Ishikawa (cell line): ENCODE measurements at regions not wholly inside any gene's neighbourhood (a gene's known extent, or its start where the extent isn't known, plus 50 kb on each side); places are given as distances from the start of the nearest gene placed in this dataset.

ENCODE experiments used
- CEBPB ChIP-seq: IDR thresholded peaks from 2 replicates; pipeline ENCODE4 v1.6.1; 2012
- CREB1 ChIP-seq: IDR thresholded peaks from 2 replicates; pipeline ENCODE4 v1.6.1; 2012; ENCODE audit warnings: low read depth
- EGR1 ChIP-seq: IDR thresholded peaks from 2 replicates; pipeline ENCODE4 v1.6.1; 2012
- EP300 ChIP-seq: IDR thresholded peaks from 2 replicates; pipeline ENCODE4 v1.6.1; 2012; ENCODE audit warnings: borderline replicate concordance
- FOXM1 ChIP-seq: IDR thresholded peaks from 2 replicates; pipeline ENCODE4 v1.6.1; 2012; ENCODE audit warnings: low read depth, borderline replicate concordance
- MAX ChIP-seq: IDR thresholded peaks from 2 replicates; pipeline ENCODE4 v1.6.1; 2012
- NFIC ChIP-seq: IDR thresholded peaks from 2 replicates; pipeline ENCODE4 v1.6.1; 2012
- RAD21 ChIP-seq: IDR thresholded peaks from 2 replicates; pipeline ENCODE4 v1.6.1; 2012; ENCODE audit warnings: low read depth
- REST ChIP-seq: IDR thresholded peaks from 2 replicates; pipeline ENCODE4 v1.6.1; 2012; ENCODE audit warnings: low read depth, mild to moderate bottlenecking
- TAF1 ChIP-seq: IDR thresholded peaks from 2 replicates; pipeline ENCODE4 v1.6.1; 2012; ENCODE audit warnings: low read depth, mild to moderate bottlenecking
- TCF12 ChIP-seq: IDR thresholded peaks from 2 replicates; pipeline ENCODE4 v1.6.1; 2012; ENCODE audit warnings: low read depth
- TEAD4 ChIP-seq: IDR thresholded peaks from 2 replicates; pipeline ENCODE4 v1.6.1; 2012
- YY1 ChIP-seq: IDR thresholded peaks from 2 replicates; pipeline ENCODE4 v1.6.1; 2012; ENCODE audit warnings: low read depth
- ZBTB7A ChIP-seq: IDR thresholded peaks from 2 replicates; pipeline ENCODE4 v1.6.1; 2012; ENCODE audit warnings: low read depth
- TF ChIP-seq, protein P1 (sequence below): IDR thresholded peaks from 2 replicates; pipeline ENCODE4 v1.6.1; 2012

DNA sequence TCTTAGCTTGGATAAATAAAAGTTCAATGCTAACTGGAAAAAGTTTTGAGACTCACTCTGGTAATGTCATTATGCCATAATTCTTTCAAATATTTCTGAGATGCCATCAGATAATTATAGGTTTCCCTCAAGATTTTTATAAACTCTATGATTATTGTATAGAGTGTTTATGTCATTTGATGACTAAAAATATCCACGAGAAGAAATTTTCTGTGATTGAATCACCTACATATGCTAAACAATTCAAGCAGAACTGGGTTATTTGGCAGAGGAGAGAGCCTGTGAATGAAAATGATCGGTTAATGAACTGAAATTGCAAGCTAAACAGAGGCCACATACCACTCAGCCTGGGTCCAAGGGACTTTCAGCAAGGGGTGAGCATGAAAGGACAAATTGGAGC is 92.6 kb upstream of the TSC22D1 start:
- no peak for TF ChIP-seq REST
- TF ChIP-seq MAX: no peak
- TF ChIP-seq ZBTB7A: no peak
- no peak for TF ChIP-seq YY1
- TF ChIP-seq EGR1: no peak
- no peak for TF ChIP-seq FOXM1
- TF ChIP-seq TAF1: no peak
- TF ChIP-seq, protein P1, sequence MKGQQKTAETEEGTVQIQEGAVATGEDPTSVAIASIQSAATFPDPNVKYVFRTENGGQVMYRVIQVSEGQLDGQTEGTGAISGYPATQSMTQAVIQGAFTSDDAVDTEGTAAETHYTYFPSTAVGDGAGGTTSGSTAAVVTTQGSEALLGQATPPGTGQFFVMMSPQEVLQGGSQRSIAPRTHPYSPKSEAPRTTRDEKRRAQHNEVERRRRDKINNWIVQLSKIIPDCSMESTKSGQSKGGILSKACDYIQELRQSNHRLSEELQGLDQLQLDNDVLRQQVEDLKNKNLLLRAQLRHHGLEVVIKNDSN: no peak
- TF ChIP-seq RAD21: no peak
- no peak for TF ChIP-seq CEBPB
- TF ChIP-seq EP300: peak; percentile 25; the same call in 1 of the 2 replicates
- TF ChIP-seq TCF12: no peak
- TF ChIP-seq TEAD4: peak; percentile 34
- TF ChIP-seq NFIC: 0 out of 2 replicates have a peak, but pooled peaks have one; percentile 9
- TF ChIP-seq CREB1: no peak

- peak; percentile 39; the same call in 1 of the 2 replicates for TF ChIP-seq FOXM1
- no peak for TF ChIP-seq TAF1
- peak; percentile 75 for TF ChIP-seq CEBPB
- 0 out of 2 replicates have a peak, but pooled peaks have one; percentile 37 for TF ChIP-seq EP300
- peak; percentile 62 for TF ChIP-seq TEAD4
Observed at GRCh38 chr13:44667943-44668342, 91.8 kb upstream of the TSC22D1 start.

GRCh38 chr13:44666538-44666937 is 90.4 kb upstream of the TSC22D1 start:
- peak; percentile 62 for TF ChIP-seq CEBPB

GRCh38 chr13:44664308-44664707 is 88.2 kb upstream of the TSC22D1 start:
- TF ChIP-seq TAF1 (no peak), CREB1 (no peak), REST (no peak), CEBPB (no peak), MAX (no peak)

DNA sequence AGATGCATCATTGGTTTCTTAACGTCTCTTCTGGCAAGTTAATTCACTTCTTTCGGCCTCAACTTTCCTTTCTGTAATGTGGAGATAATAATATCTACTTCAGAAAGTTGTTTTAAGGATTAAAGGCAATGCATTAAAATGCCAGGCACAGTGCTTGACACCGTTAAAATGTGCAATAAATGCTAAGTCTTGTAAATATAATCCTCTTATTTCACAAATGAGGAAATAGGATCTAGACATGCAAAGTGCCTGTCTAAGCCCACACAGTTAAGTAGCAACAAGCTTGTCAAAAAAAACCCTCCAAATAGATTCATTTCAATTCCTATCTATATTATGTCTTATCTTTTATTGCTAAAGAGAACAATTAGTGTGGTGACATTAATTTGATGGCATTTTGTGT is 86.4 kb upstream of the TSC22D1 start:
- TF ChIP-seq MAX (no peak), CEBPB (no peak), FOXM1 (no peak), TCF12 (no peak), REST (no peak)
- TF ChIP-seq, protein P1: no peak

GRCh38 chr13:44661936-44662335 is 85.8 kb upstream of the TSC22D1 start:
- TF ChIP-seq FOXM1 (no peak), TEAD4 (no peak), EGR1 (no peak), REST (no peak), ZBTB7A (no peak), EP300 (no peak), RAD21 (no peak), MAX (no peak)
- TF ChIP-seq, protein P1: no peak
